Esophagus squamous epithelium (tissue), 4 donors: ENCODE measurements at regions not wholly inside any gene's neighbourhood (a gene's known extent, or its start where the extent isn't known, plus 50 kb on each side); places are given as distances from the start of the nearest gene placed in this dataset.

Experiments
- CTCF ChIP-seq, 6 experiments: fragments of 450-650 bp in 4 of 6; fragments of 200-600 bp in 2 of 6; sonication (generic) in 2 of 6; IDR thresholded peaks; one replicate each; pipeline ENCODE4 v1.5.1; 2016 to 2019; ENCODE audit warnings: antibody characterized with exemption in 6 of 6, mild to moderate bottlenecking in 4 of 6, moderate library complexity in 4 of 6
- POLR2A ChIP-seq, 4 donors: fragments of 450-650 bp; IDR thresholded peaks; one replicate each; pipeline ENCODE4 v1.6.1; 2017; ENCODE audit warnings: antibody characterized with exemption in 4 of 4, mild to moderate bottlenecking in 4 of 4, moderate library complexity in 3 of 4

DNA sequence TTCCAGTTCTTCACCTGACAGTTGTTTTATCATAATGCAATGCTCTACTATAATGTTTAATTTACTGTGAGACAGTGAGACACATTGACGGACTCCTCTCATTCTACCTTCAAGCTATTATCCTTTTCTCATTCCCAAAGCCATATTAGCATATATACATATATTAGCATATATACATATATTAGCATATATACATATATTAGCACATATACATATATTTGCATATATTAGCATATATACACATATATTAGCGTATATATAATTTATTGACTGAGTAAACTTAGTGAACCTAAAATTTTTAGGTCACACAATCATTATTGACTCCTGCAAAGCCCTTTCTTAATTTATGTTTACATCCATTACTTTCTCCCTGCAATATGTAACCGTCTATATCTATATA lies 555.0 kb upstream of the ADGRB3 start:
- no peak for TF ChIP-seq CTCF (IDR thresholded peaks at IDR 0.05)
- TF ChIP-seq POLR2A (IDR thresholded peaks at IDR 0.05) = no peak
